Adrenal gland (tissue), 9 donors: ENCODE measurements at regions not wholly inside any gene's neighbourhood (a gene's known extent, or its start where the extent isn't known, plus 50 kb on each side); places are given as distances from the start of the nearest gene placed in this dataset.

ENCODE experiments used
- DNase-seq, 7 donors: peaks; one replicate each; pipeline ENCODE4 v3.0.0-alpha.2; 2019 to 2020
- H3K27ac ChIP-seq, 5 donors: fragments of 200-600 bp; sonication (generic) in 4 of 5; 1 replicate in 3 of 5; 2 replicates in 2 of 5; pipeline versions ENCODE4 v1.5.1 to v1.8.0; 2016 to 2020; ENCODE audit warnings: mild to moderate bottlenecking in 1 of 5
- H3K27me3 ChIP-seq: fragments of 200-600 bp; 2 replicates; pipeline ENCODE4 v1.8.0; 2021
- H3K36me3 ChIP-seq, 2 donors: fragments of 200-600 bp; replicated peaks in 1 of 2; 1 replicate in 1 of 2; 2 replicates in 1 of 2; pipeline versions ENCODE4 v1.5.1 to v1.8.0; 2018 to 2022
- H3K4me1 ChIP-seq, 2 donors: fragments of 200-600 bp; replicated peaks in 1 of 2; 1 replicate in 1 of 2; 2 replicates in 1 of 2; pipeline versions ENCODE4 v1.5.1 to v1.8.0; 2018 to 2021
- H3K4me3 ChIP-seq, 4 donors: fragments of 200-600 bp; sonication (generic) in 3 of 4; one replicate each; pipeline ENCODE4 v1.5.1; 2016 to 2018
- H3K9me3 ChIP-seq, 3 donors: fragments of 200-600 bp; sonication (generic) in 1 of 3; replicated peaks in 1 of 3; 1 replicate in 2 of 3; 2 replicates in 1 of 3; pipeline versions ENCODE4 v1.5.1 to v1.8.0; 2016 to 2021
- POLR2A ChIP-seq, 2 donors: fragments of 450-650 bp; IDR thresholded peaks; one replicate each; pipeline ENCODE4 v1.6.1; 2017; ENCODE audit warnings: antibody characterized with exemption in 2 of 2, mild to moderate bottlenecking in 2 of 2, moderate library complexity in 1 of 2
- WGBS, 4 donors: extraction: QIAGEN DNeasy Blood & Tissue Kit in 2 of 4; methylation state at CpG; one replicate each; pipeline versions ENCODE4 v1.1.5 to v1.1.7; 2013 to 2017; 5-methylcytosine and 5-hydroxymethylcytosine counted together
- intact Hi-C, 2 donors: fragments of 100-400 bp; cut with DNase I; formaldehyde crosslinking; loops; one replicate each; pipeline versions ENCODE4 v1.14.1 to v1.15.0; 2022 to 2023
- TF ChIP-seq, protein P1 (sequence below), 6 experiments: fragments of 450-650 bp in 4 of 6; fragments of 200-600 bp in 2 of 6; sonication (generic) in 1 of 6; IDR thresholded peaks; 1 replicate in 5 of 6; 2 replicates in 1 of 6; pipeline versions ENCODE4 v1.5.1 to v1.8.0; 2016 to 2021; ENCODE audit warnings: antibody characterized with exemption in 6 of 6, mild to moderate bottlenecking in 2 of 6, moderate library complexity in 1 of 6
- donor health status: healthy with polysubstance abuse.
- donor health status: Bipolar disorder and iron deficiency.
- donor health status: DM: yes; HTN: yes; CAD: no.
- donor health status: DM: no; HTN: no; CAD: no.
- donor health status: DM: no; HTN: no; CAD: no.

DNA sequence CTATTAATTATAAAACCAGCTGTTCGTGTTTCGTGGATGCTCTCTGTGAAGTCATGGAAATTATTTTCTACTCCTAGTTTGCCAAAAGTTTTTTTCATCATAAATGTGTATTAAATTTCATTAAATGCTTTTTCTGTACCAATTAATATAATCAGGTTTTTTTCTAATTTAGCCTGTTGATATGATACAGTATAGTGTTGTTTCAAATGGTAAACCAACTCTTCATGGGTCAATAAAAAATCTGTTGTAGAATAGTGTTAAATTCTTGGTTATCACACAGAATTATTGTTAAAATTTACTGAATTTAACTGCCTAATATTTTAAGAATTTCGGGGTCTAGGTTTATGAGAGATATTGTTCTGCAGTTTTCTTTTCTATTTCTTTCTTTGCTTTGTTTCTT lies 505.9 kb upstream of the MANEA start:
- H3K27ac ChIP-seq, result no peak overlapping the region
- no peak for TF ChIP-seq POLR2A (IDR thresholded peaks at IDR 0.05)
- TF ChIP-seq, protein P1, sequence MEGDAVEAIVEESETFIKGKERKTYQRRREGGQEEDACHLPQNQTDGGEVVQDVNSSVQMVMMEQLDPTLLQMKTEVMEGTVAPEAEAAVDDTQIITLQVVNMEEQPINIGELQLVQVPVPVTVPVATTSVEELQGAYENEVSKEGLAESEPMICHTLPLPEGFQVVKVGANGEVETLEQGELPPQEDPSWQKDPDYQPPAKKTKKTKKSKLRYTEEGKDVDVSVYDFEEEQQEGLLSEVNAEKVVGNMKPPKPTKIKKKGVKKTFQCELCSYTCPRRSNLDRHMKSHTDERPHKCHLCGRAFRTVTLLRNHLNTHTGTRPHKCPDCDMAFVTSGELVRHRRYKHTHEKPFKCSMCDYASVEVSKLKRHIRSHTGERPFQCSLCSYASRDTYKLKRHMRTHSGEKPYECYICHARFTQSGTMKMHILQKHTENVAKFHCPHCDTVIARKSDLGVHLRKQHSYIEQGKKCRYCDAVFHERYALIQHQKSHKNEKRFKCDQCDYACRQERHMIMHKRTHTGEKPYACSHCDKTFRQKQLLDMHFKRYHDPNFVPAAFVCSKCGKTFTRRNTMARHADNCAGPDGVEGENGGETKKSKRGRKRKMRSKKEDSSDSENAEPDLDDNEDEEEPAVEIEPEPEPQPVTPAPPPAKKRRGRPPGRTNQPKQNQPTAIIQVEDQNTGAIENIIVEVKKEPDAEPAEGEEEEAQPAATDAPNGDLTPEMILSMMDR (IDR thresholded peaks at IDR 0.05), result no peak
- no peaks in the 10 kb centered on the region for H3K9me3 ChIP-seq

GRCh38 chr6:95078457-95078856 lies 498.9 kb upstream of the MANEA start:
- no peak overlapping the region for H3K27ac ChIP-seq
- intact Hi-C loops, result no loop called here
- no peaks in the 10 kb centered on the region for H3K9me3 ChIP-seq
- no peaks in the 10 kb centered on the region for H3K4me1 ChIP-seq
- no peak overlapping the region for H3K4me3 ChIP-seq
- H3K27me3 ChIP-seq, result no peaks in the 10 kb centered on the region
- no peaks in the 10 kb centered on the region for H3K36me3 ChIP-seq
- TF ChIP-seq, protein P1 (IDR thresholded peaks at IDR 0.05), result no peak
- no peak for TF ChIP-seq POLR2A (IDR thresholded peaks at IDR 0.05)
- 51 to 73% (median 62%) methylated on average over 1 of the region's 1 CpG for WGBS, 4 donors
- DNase-seq, result no peak

More for the DNA sequence above, 505.9 kb upstream of the MANEA start:
- intact Hi-C loops, result no loop called here
- no peak for DNase-seq
- no peaks in the 10 kb centered on the region for H3K4me1 ChIP-seq
- H3K27me3 ChIP-seq, result no peaks in the 10 kb centered on the region
- 83 to 89% (median 88%) methylated on average over 3 of the region's 3 CpGs for WGBS, 4 donors
- H3K36me3 ChIP-seq, result no peaks in the 10 kb centered on the region
- H3K4me3 ChIP-seq, result no peak overlapping the region

- Histone ChIP-seq H3K9me3 (no peaks in the 10 kb centered on the region), H3K36me3 (no peaks in the 10 kb centered on the region), H3K4me1 (no peaks in the 10 kb centered on the region), H3K27ac (no peak overlapping the region), H3K4me3 (no peak overlapping the region), H3K27me3 (no peaks in the 10 kb centered on the region)
- 48 to 58% (median 56%) methylated on average over 2 of the region's 2 CpGs for WGBS, 4 donors
- intact Hi-C loops, result no loop called here
- TF ChIP-seq, protein P1 (IDR thresholded peaks at IDR 0.05), result no peak
- TF ChIP-seq POLR2A (IDR thresholded peaks at IDR 0.05), result no peak
- no peak for DNase-seq
Measured at GRCh38 chr6:95081231-95081630, 496.1 kb upstream of the MANEA start.

GRCh38 chr6:95081949-95082348 lies 495.4 kb upstream of the MANEA start:
- no peaks in the 10 kb centered on the region for H3K9me3 ChIP-seq
- H3K36me3 ChIP-seq, result no peaks in the 10 kb centered on the region
- WGBS, 4 donors, result 71 to 80% (median 76%) methylated on average over 2 of the region's 2 CpGs
- no peaks in the 10 kb centered on the region for H3K4me1 ChIP-seq
- no peak overlapping the region for H3K27ac ChIP-seq
- intact Hi-C loops, result no loop called here
- no peaks in the 10 kb centered on the region for H3K27me3 ChIP-seq
- TF ChIP-seq, protein P1 (IDR thresholded peaks at IDR 0.05), result no peak
- TF ChIP-seq POLR2A (IDR thresholded peaks at IDR 0.05), result no peak
- H3K4me3 ChIP-seq, result no peak overlapping the region
- DNase-seq, result no peak
